BLaER1 treated with 17β-estradiol and CSF1 and Interleukin-3, amounts not matched to agents 10 nM and 100 nM (cell line): ENCODE measurements at regions not wholly inside any gene's neighbourhood (a gene's known extent, or its start where the extent isn't known, plus 50 kb on each side); places are given as distances from the start of the nearest gene placed in this dataset.
"Not testable (repeated sequence)": the region's sequence is repeated elsewhere in the genome, so short reads cannot be mapped to it uniquely, and the experiment has no call there.

Experiments used
- H3K27ac ChIP-seq, 11 experiments: shearing (Covaris generic); formaldehyde crosslinking; 2 replicates each; pipeline ENCODE4 v1.8.1; 2022
- H3K27me3 ChIP-seq, 11 experiments: shearing (Covaris generic); formaldehyde crosslinking; 2 replicates each; pipeline ENCODE4 v1.8.1; 2022
- H3K36me3 ChIP-seq, 11 experiments: shearing (Covaris generic); formaldehyde crosslinking; 2 replicates each; pipeline ENCODE4 v1.8.1; 2022
- H3K4me1 ChIP-seq, 10 experiments: shearing (Covaris generic); formaldehyde crosslinking; 2 replicates each; pipeline ENCODE4 v1.8.1; 2022
- H3K4me2 ChIP-seq, 11 experiments: shearing (Covaris generic); formaldehyde crosslinking; 2 replicates each; pipeline ENCODE4 v1.8.1; 2022
- H3K4me3 ChIP-seq, 10 experiments: shearing (Covaris generic); formaldehyde crosslinking; 2 replicates each; pipeline ENCODE4 v1.8.1; 2022
- H3K9ac ChIP-seq, 11 experiments: shearing (Covaris generic); formaldehyde crosslinking; 2 replicates each; pipeline ENCODE4 v1.8.1; 2022
- H3K9me3 ChIP-seq, 11 experiments: shearing (Covaris generic); formaldehyde crosslinking; replicated peaks in 1 of 11; 2 replicates each; pipeline ENCODE4 v1.8.1; 2022
- H4K20me1 ChIP-seq, 11 experiments: shearing (Covaris generic); formaldehyde crosslinking; 2 replicates each; pipeline ENCODE4 v1.8.1; 2022
- Cebpa-rat ChIP-seq, 11 experiments: shearing (Covaris generic); IDR thresholded peaks; 2 replicates each; pipeline ENCODE4 v1.8.1; 2022

GRCh38 chr12:43208221-43208620 lies 343.8 kb downstream of the ADAMTS20 start:
- H3K4me1 ChIP-seq, result peaks cover 0 to 16% (median 6%) of the 10 kb centered on the region in 10 experiments; a peak in 12 of 20 replicates
- no peak overlapping the region for H3K27ac ChIP-seq
- H3K9me3 ChIP-seq, result no peaks in the 10 kb centered on the region
- no peaks in the 10 kb centered on the region for H3K27me3 ChIP-seq
- no peak overlapping the region for H3K4me2 ChIP-seq
- no peak overlapping the region for H3K9ac ChIP-seq
- no peaks in the 10 kb centered on the region for H3K36me3 ChIP-seq
- no peak for TF ChIP-seq Cebpa-rat (IDR thresholded peaks at IDR 0.05)
- no peak overlapping the region for H3K4me3 ChIP-seq
- no peaks in the 10 kb centered on the region for H4K20me1 ChIP-seq

GRCh38 chr12:43206396-43206795 lies 345.6 kb downstream of the ADAMTS20 start:
- H3K36me3 ChIP-seq, result no peaks in the 10 kb centered on the region
- H3K9ac ChIP-seq, result no peak overlapping the region
- H3K4me2 ChIP-seq, result no peak overlapping the region
- H3K4me1 ChIP-seq, result peaks cover 0 to 16% (median 6%) of the 10 kb centered on the region in 10 experiments; a peak in 12 of 20 replicates
- H3K4me3 ChIP-seq, result no peak overlapping the region
- H3K9me3 ChIP-seq, result no peaks in the 10 kb centered on the region
- TF ChIP-seq Cebpa-rat (IDR thresholded peaks at IDR 0.05), result no peak
- no peak overlapping the region for H3K27ac ChIP-seq
- H4K20me1 ChIP-seq, result no peaks in the 10 kb centered on the region
- H3K27me3 ChIP-seq, result no peaks in the 10 kb centered on the region

GRCh38 chr12:43198608-43199007 lies 353.4 kb downstream of the ADAMTS20 start:
- Histone ChIP-seq H3K4me3 (no peak overlapping the region), H3K9ac (no peak overlapping the region), H3K27ac (no peak overlapping the region), H3K27me3 (no peaks in the 10 kb centered on the region), H3K4me1 (no peaks in the 10 kb centered on the region), H3K36me3 (no peaks in the 10 kb centered on the region), H3K4me2 (no peak overlapping the region), H3K9me3 (no peaks in the 10 kb centered on the region), H4K20me1 (no peaks in the 10 kb centered on the region)
- no peak for TF ChIP-seq Cebpa-rat (IDR thresholded peaks at IDR 0.05)

GRCh38 chr12:43196268-43196907 lies 355.6 kb downstream of the ADAMTS20 start:
- Histone ChIP-seq H3K9ac (no peak overlapping the region), H3K27me3 (no peaks in the 10 kb centered on the region), H4K20me1 (no peaks in the 10 kb centered on the region), H3K4me1 (no peaks in the 10 kb centered on the region), H3K36me3 (no peaks in the 10 kb centered on the region), H3K9me3 (no peaks in the 10 kb centered on the region), H3K4me3 (no peak overlapping the region), H3K4me2 (no peak overlapping the region), H3K27ac (no peak overlapping the region)
- TF ChIP-seq Cebpa-rat (IDR thresholded peaks at IDR 0.05), result no peak

GRCh38 chr12:43193096-43193495 lies 358.9 kb downstream of the ADAMTS20 start:
- not testable (repeated sequence) for H3K4me1 ChIP-seq, H3K9ac ChIP-seq, H3K36me3 ChIP-seq, H3K27me3 ChIP-seq, H3K27ac ChIP-seq, H4K20me1 ChIP-seq, H3K4me3 ChIP-seq, H3K4me2 ChIP-seq
- H3K9me3 ChIP-seq, result peaks cover 12 to 20% (median 14%) of the 10 kb centered on the region in 11 experiments

GRCh38 chr12:43192442-43192841 lies 359.6 kb downstream of the ADAMTS20 start:
- not testable (repeated sequence) for H3K9ac ChIP-seq, H3K36me3 ChIP-seq, H3K27ac ChIP-seq, H3K4me1 ChIP-seq, H3K4me3 ChIP-seq, H4K20me1 ChIP-seq, H3K27me3 ChIP-seq, H3K4me2 ChIP-seq
- peaks cover 12 to 20% (median 14%) of the 10 kb centered on the region in 11 experiments for H3K9me3 ChIP-seq

- Histone ChIP-seq H3K9ac (no peak overlapping the region), H3K36me3 (no peaks in the 10 kb centered on the region), H4K20me1 (no peaks in the 10 kb centered on the region), H3K27ac (no peak overlapping the region), H3K4me3 (no peak overlapping the region), H3K4me1 (no peaks in the 10 kb centered on the region), H3K9me3 (peaks cover 19 to 29% (median 23%) of the 10 kb centered on the region in 11 experiments), H3K4me2 (no peak overlapping the region), H3K27me3 (no peaks in the 10 kb centered on the region)
- TF ChIP-seq Cebpa-rat (IDR thresholded peaks at IDR 0.05), result no peak
Observed at GRCh38 chr12:43180242-43180641, 371.8 kb downstream of the ADAMTS20 start.

- TF ChIP-seq Cebpa-rat (IDR thresholded peaks at IDR 0.05), result no peak
Observed at GRCh38 chr12:43179486-43179885, 372.5 kb downstream of the ADAMTS20 start.

GRCh38 chr12:43177276-43177675 lies 374.7 kb downstream of the ADAMTS20 start:
- Histone ChIP-seq H3K4me2 (no peak overlapping the region), H3K27ac (no peak overlapping the region), H3K9ac (no peak overlapping the region), H3K9me3 (peaks cover 7 to 13% (median 11%) of the 10 kb centered on the region in 11 experiments), H3K4me3 (no peak overlapping the region), H3K4me1 (no peaks in the 10 kb centered on the region), H3K36me3 (no peaks in the 10 kb centered on the region), H4K20me1 (no peaks in the 10 kb centered on the region), H3K27me3 (no peaks in the 10 kb centered on the region)
- no peak for TF ChIP-seq Cebpa-rat (IDR thresholded peaks at IDR 0.05)

More at GRCh38 chr12:43179486-43179885, 372.5 kb downstream of the ADAMTS20 start:
- no peak overlapping the region for H3K27ac ChIP-seq
- H3K9ac ChIP-seq, result no peak overlapping the region
- peaks cover 19 to 29% (median 23%) of the 10 kb centered on the region in 11 experiments for H3K9me3 ChIP-seq
- H3K4me1 ChIP-seq, result no peaks in the 10 kb centered on the region
- no peak overlapping the region for H3K4me3 ChIP-seq
- no peaks in the 10 kb centered on the region for H3K27me3 ChIP-seq
- no peaks in the 10 kb centered on the region for H3K36me3 ChIP-seq
- H4K20me1 ChIP-seq, result no peaks in the 10 kb centered on the region
- no peak overlapping the region for H3K4me2 ChIP-seq

GRCh38 chr12:43169115-43169681 lies 382.8 kb downstream of the ADAMTS20 start:
- no peak overlapping the region for H3K4me2 ChIP-seq
- H3K27ac ChIP-seq, result no peak overlapping the region

More at GRCh38 chr12:43169115-43169681, 382.8 kb downstream of the ADAMTS20 start:
- Histone ChIP-seq H3K9ac (no peak overlapping the region), H3K27me3 (no peaks in the 10 kb centered on the region), H3K4me3 (no peak overlapping the region), H3K36me3 (no peaks in the 10 kb centered on the region), H4K20me1 (no peaks in the 10 kb centered on the region), H3K4me1 (no peaks in the 10 kb centered on the region), H3K9me3 (no peaks in the 10 kb centered on the region)
- TF ChIP-seq Cebpa-rat (IDR thresholded peaks at IDR 0.05), result no peak
